ENCODE measurements at regions not wholly inside any gene's neighbourhood (a gene's known extent, or its start where the extent isn't known, plus 50 kb on each side); places are given as distances from the start of the nearest gene placed in this dataset.

- no peaks in the 10 kb centered on the region for H3K36me3 ChIP-seq (ENCODE audit: control insufficient read depth in 2 of 2, extremely low read depth in 1 of 2, insufficient read depth in 2 of 2, low read length in 2 of 2)
- no peak overlapping the region for H3K27ac ChIP-seq (ENCODE audit: insufficient read depth, low read depth, low read length)
- peaks cover 3 to 8% of the 10 kb centered on the region in 2 experiments for H3K27me3 ChIP-seq (ENCODE audit: control insufficient read depth in 2 of 2, insufficient read depth in 2 of 2, low read length in 2 of 2)
- H3K9me1 ChIP-seq (replicated peaks; ENCODE audit: control insufficient read depth, extremely low read depth, insufficient read depth, low read length): no peaks in the 10 kb centered on the region
- H3K79me2 ChIP-seq (ENCODE audit: control insufficient read depth, insufficient read depth, low read length): no peaks in the 10 kb centered on the region
- FAIRE-seq: no peak
- BruUV-seq (replicated peaks): no TSS peak
- intact Hi-C loops (cut with micrococcal nuclease): no loop called here
- dilution Hi-C loops (cut with MboI; ENCODE audit: extremely low pct_ligation_motif_present, low sequenced_read_pairs): no loop called here
- H3K9ac ChIP-seq (replicated peaks; ENCODE audit: extremely low read depth, insufficient read depth, low read length): no peak overlapping the region
- CTCF ChIA-PET: interaction anchor here (1.0 to 1.5 kb wide), 2 partner anchors 9 to 23 kb away, joined by 3 to 6 read pairs; no protein-coding TSS in a partner anchor
- no peak for DNase-seq (ENCODE audit: low read depth, low spot score)
- POLR2A ChIA-PET: no interaction called here
- no peaks in the 10 kb centered on the region for H3K4me1 ChIP-seq (ENCODE audit: control insufficient read depth, extremely low read depth, insufficient read depth, low read length)
- no peaks in the 10 kb centered on the region for H3K9me3 ChIP-seq (replicated peaks; ENCODE audit: control insufficient read depth, insufficient read depth, low read length)
- H2AFZ ChIP-seq (ENCODE audit: low read depth, low read length): no peak overlapping the region
- H4K20me1 ChIP-seq (replicated peaks; ENCODE audit: control insufficient read depth, extremely low read depth, insufficient read depth, low read length): no peaks in the 10 kb centered on the region
- H3K4me3 ChIP-seq (replicated peaks in 1 of 3; ENCODE audit: insufficient read depth in 1 of 3, low read depth in 1 of 3, low read length in 3 of 3): no peak overlapping the region
- no peak overlapping the region for H3K4me2 ChIP-seq (ENCODE audit: insufficient read depth, low read length)
- no peak for TF ChIP-seq JUN (IDR thresholded peaks at IDR 0.05; ENCODE audit: borderline replicate concordance, insufficient read depth, insufficient read length, low read depth)
- no peak for TF ChIP-seq MAX (IDR thresholded peaks at IDR 0.05; ENCODE audit: insufficient read depth, insufficient read length)
- TF ChIP-seq POLR2AphosphoS5 (IDR thresholded peaks at IDR 0.05; ENCODE audit: insufficient read depth, low read depth, low read length): no peak
- TF ChIP-seq FOS (IDR thresholded peaks at IDR 0.05; ENCODE audit: borderline replicate concordance, insufficient read depth, low read length): no peak
Measured at GRCh38 chr16:82433042-82433441, 193.7 kb upstream of the CDH13 start.

- no peaks in the 10 kb centered on the region for H3K9me1 ChIP-seq (replicated peaks; ENCODE audit: control insufficient read depth, extremely low read depth, insufficient read depth, low read length)
- BruUV-seq (replicated peaks): no TSS peak
- FAIRE-seq (no peak), DNase-seq (ENCODE audit: low read depth, low spot score) (no peak)
- H3K36me3 ChIP-seq (ENCODE audit: control insufficient read depth in 2 of 2, extremely low read depth in 1 of 2, insufficient read depth in 2 of 2, low read length in 2 of 2): no peaks in the 10 kb centered on the region
- H2AFZ ChIP-seq (ENCODE audit: low read depth, low read length): no peak overlapping the region
- ChIA-PET CTCF (interaction anchor here (0.9 to 1.5 kb wide), 5 partner anchors 7 to 24 kb away, joined by 3 to 6 read pairs (median 3); no protein-coding TSS in a partner anchor), POLR2A (no interaction called here)
- H3K27ac ChIP-seq (ENCODE audit: insufficient read depth, low read depth, low read length): no peak overlapping the region
- no peak overlapping the region for H3K9ac ChIP-seq (replicated peaks; ENCODE audit: extremely low read depth, insufficient read depth, low read length)
- peaks cover 3 to 8% of the 10 kb centered on the region in 2 experiments for H3K27me3 ChIP-seq (ENCODE audit: control insufficient read depth in 2 of 2, insufficient read depth in 2 of 2, low read length in 2 of 2)
- no peaks in the 10 kb centered on the region for H3K4me1 ChIP-seq (ENCODE audit: control insufficient read depth, extremely low read depth, insufficient read depth, low read length)
- H4K20me1 ChIP-seq (replicated peaks; ENCODE audit: control insufficient read depth, extremely low read depth, insufficient read depth, low read length): no peaks in the 10 kb centered on the region
- dilution Hi-C loops (cut with MboI; ENCODE audit: extremely low pct_ligation_motif_present, low sequenced_read_pairs): no loop called here
- no peak overlapping the region for H3K4me3 ChIP-seq (replicated peaks in 1 of 3; ENCODE audit: insufficient read depth in 1 of 3, low read depth in 1 of 3, low read length in 3 of 3)
- H3K9me3 ChIP-seq (replicated peaks; ENCODE audit: control insufficient read depth, insufficient read depth, low read length): no peaks in the 10 kb centered on the region
- no peaks in the 10 kb centered on the region for H3K79me2 ChIP-seq (ENCODE audit: control insufficient read depth, insufficient read depth, low read length)
- intact Hi-C loops (cut with micrococcal nuclease): no loop called here
- no peak for TF ChIP-seq POLR2A (IDR thresholded peaks at IDR 0.05; ENCODE audit: low read depth, low read length)
- TF ChIP-seq GATA2 (IDR thresholded peaks at IDR 0.05; ENCODE audit: insufficient read depth, insufficient read length, low read depth, low read length): no peak
- no peak for TF ChIP-seq MYC (IDR thresholded peaks at IDR 0.05; ENCODE audit: low read depth, low read length)
- TF ChIP-seq JUN (IDR thresholded peaks at IDR 0.05; ENCODE audit: borderline replicate concordance, insufficient read depth, insufficient read length, low read depth): no peak
- TF ChIP-seq MAX (IDR thresholded peaks at IDR 0.05; ENCODE audit: insufficient read depth, insufficient read length): no peak
- TF ChIP-seq EZH2 (IDR thresholded peaks at IDR 0.05; ENCODE audit: borderline replicate concordance, low read depth, low read length, severe bottlenecking): no peak
- TF ChIP-seq POLR2AphosphoS5 (IDR thresholded peaks at IDR 0.05; ENCODE audit: insufficient read depth, low read depth, low read length): no peak
- no peak overlapping the region for H3K4me2 ChIP-seq (ENCODE audit: insufficient read depth, low read length)
Measured at GRCh38 chr16:82432261-82432660, 194.5 kb upstream of the CDH13 start.

Measured in endothelial cell of umbilical vein (primary cell).